Smooth muscle cell (in vitro differentiated cells): ENCODE measurements at regions not wholly inside any gene's neighbourhood (a gene's known extent, or its start where the extent isn't known, plus 50 kb on each side); places are given as distances from the start of the nearest gene placed in this dataset.

Experiments used
- DNase-seq: peaks from one replicate; lab custom pipeline; 2025; ENCODE audit not compliant: unreplicated experiment; lab: John Stamatoyannopoulos, UW
- H2AFZ ChIP-seq: fragments of 200-600 bp; sonication (generic); 2 replicates; pipeline ENCODE4 v1.6.0; 2016; ENCODE audit warnings: antibody characterized with exemption, low read depth, mild to moderate bottlenecking
- H3F3A ChIP-seq: fragments of 200-600 bp; sonication (generic); 2 replicates; pipeline ENCODE4 v1.6.0; 2017; ENCODE audit warnings: antibody characterized with exemption, low read depth
- H3K27ac ChIP-seq: fragments of 200-600 bp; sonication (generic); 2 replicates; pipeline ENCODE4 v1.5.1; 2016; ENCODE audit warnings: low read depth, mild to moderate bottlenecking
- H3K27me3 ChIP-seq: fragments of 200-600 bp; sonication (generic); 2 replicates; pipeline ENCODE4 v1.6.1; 2016; ENCODE audit warnings: low read depth, mild to moderate bottlenecking
- H3K36me3 ChIP-seq: fragments of 200-600 bp; sonication (generic); 2 replicates; pipeline ENCODE4 v1.5.1; 2016; ENCODE audit warnings: low read depth
- H3K4me1 ChIP-seq: fragments of 200-600 bp; sonication (generic); 2 replicates; pipeline ENCODE4 v1.5.1; 2016; ENCODE audit warnings: low read depth
- H3K4me2 ChIP-seq: fragments of 200-600 bp; sonication (generic); 2 replicates; pipeline ENCODE4 v1.6.0; 2016; ENCODE audit warnings: mild to moderate bottlenecking
- H3K4me3 ChIP-seq: fragments of 200-600 bp; sonication (generic); 2 replicates; pipeline ENCODE4 v1.5.1; 2016; ENCODE audit warnings: mild to moderate bottlenecking
- H3K79me2 ChIP-seq: fragments of 200-600 bp; sonication (generic); 2 replicates; pipeline ENCODE4 v1.6.0; 2016; ENCODE audit warnings: low read depth, mild to moderate bottlenecking
- H3K9ac ChIP-seq: fragments of 200-600 bp; sonication (generic); 2 replicates; pipeline ENCODE4 v1.6.0; 2016; ENCODE audit warnings: low read depth
- H3K9me3 ChIP-seq: fragments of 200-600 bp; sonication (generic); replicated peaks from 2 replicates; pipeline ENCODE4 v1.5.1; 2016; ENCODE audit warnings: low read depth
- H4K20me1 ChIP-seq: fragments of 200-600 bp; sonication (generic); 2 replicates; pipeline ENCODE4 v1.6.0; 2016; ENCODE audit warnings: low read depth
- CTCF ChIP-seq: fragments of 200-600 bp; sonication (generic); IDR thresholded peaks from 2 replicates; pipeline ENCODE4 v1.5.1; 2017; ENCODE audit warnings: borderline replicate concordance, mild to moderate bottlenecking, antibody characterized with exemption; ENCODE audit not compliant: insufficient read depth, poor library complexity, severe bottlenecking
- WGBS: methylation state at CpG from one replicate; pipeline ENCODE4 v1.1.7; 2016; ENCODE audit warnings: low lambda C conversion rate; 5-methylcytosine and 5-hydroxymethylcytosine counted together

- Histone ChIP-seq H3K9me3 (no peaks in the 10 kb centered on the region), H3K36me3 (no peaks in the 10 kb centered on the region), H4K20me1 (no peaks in the 10 kb centered on the region), H3K79me2 (no peaks in the 10 kb centered on the region), H3F3A (peaks cover 5% of the 10 kb centered on the region), H2AFZ (no peak overlapping the region), H3K9ac (no peak overlapping the region), H3K27ac (no peak overlapping the region), H3K4me2 (no peak overlapping the region), H3K4me1 (no peaks in the 10 kb centered on the region), H3K27me3 (no peaks in the 10 kb centered on the region), H3K4me3 (no peak overlapping the region)
- TF ChIP-seq CTCF: no peak
- WGBS: 91% methylated on average over 3 of the region's 3 CpGs
- no peak for DNase-seq
Observed at GRCh38 chr11:38060136-38060535, 1462.1 kb upstream of the RAG2 start.

DNA sequence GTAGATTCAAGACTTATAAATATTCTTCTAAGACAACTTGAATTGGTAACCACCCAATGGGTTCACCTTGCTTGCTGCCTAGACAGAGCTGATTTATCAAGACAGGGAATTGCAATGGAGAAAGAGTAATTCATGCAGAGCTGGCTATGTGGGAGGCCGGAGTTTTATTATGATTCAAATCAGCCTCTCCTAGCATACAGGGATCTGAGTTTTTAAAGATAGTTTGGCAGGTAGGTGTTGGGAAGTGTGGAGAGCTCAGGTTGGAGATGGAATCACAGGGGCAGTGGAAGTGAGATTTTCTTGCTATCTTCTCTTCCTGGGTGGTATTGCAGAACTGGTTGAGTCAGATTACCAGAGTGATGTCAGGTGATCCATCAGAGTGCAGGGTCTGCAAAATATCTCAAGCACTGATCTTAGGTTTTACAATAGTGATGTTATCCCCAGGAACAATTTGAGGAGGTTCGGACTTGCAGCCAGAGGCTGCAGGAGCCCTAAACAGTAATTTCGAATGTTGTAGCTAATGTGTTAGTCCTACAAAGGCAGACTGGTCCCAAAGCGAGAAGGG lies 1448.6 kb upstream of the RAG2 start:
- no peak overlapping the region for H3K27ac ChIP-seq

GRCh38 chr11:38043060-38043459 lies 1445.0 kb upstream of the RAG2 start:
- TF ChIP-seq CTCF: no peak
- Histone ChIP-seq H3K4me1 (no peaks in the 10 kb centered on the region), H3K27me3 (no peaks in the 10 kb centered on the region), H3K9me3 (no peaks in the 10 kb centered on the region), H2AFZ (no peak overlapping the region), H3K36me3 (no peaks in the 10 kb centered on the region), H3F3A (no peaks in the 10 kb centered on the region), H3K79me2 (no peaks in the 10 kb centered on the region), H3K27ac (no peak overlapping the region), H4K20me1 (no peaks in the 10 kb centered on the region), H3K4me3 (no peak overlapping the region), H3K9ac (no peak overlapping the region), H3K4me2 (no peak overlapping the region)
- 96% methylated on average over 3 of the region's 3 CpGs for WGBS
- no peak for DNase-seq

More for the DNA sequence above, 1448.6 kb upstream of the RAG2 start:
- Histone ChIP-seq H3K9me3 (no peaks in the 10 kb centered on the region), H3K9ac (no peak overlapping the region), H3K4me1 (no peaks in the 10 kb centered on the region), H3K27me3 (no peaks in the 10 kb centered on the region), H3K36me3 (no peaks in the 10 kb centered on the region), H4K20me1 (no peaks in the 10 kb centered on the region), H3K4me2 (no peak overlapping the region), H3F3A (no peaks in the 10 kb centered on the region), H3K4me3 (no peak overlapping the region), H2AFZ (no peak overlapping the region), H3K79me2 (no peaks in the 10 kb centered on the region)
- 69% methylated on average over 4 of the region's 4 CpGs for WGBS
- DNase-seq: no peak
- TF ChIP-seq CTCF: no peak

DNA sequence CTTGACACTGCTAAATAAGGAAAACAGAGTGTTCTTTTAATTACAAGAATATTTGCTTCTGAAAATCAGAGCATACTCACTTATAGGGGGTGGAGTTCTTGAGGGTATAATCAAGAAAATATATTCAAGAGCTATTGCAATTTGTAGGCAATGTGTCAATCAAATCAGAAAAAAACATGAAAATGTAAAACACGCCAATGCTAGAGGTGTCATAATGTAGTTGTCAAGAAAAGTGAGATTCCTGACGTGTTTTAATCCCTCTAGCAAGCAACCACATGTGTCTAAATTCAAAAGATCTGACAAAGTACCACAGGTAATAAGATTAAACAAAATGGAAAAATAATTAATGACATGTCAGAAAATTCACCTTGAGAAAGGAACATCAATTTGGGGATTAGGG lies 1440.7 kb upstream of the RAG2 start:
- Histone ChIP-seq H3K27ac (no peak overlapping the region), H3K9me3 (no peaks in the 10 kb centered on the region), H3K79me2 (no peaks in the 10 kb centered on the region), H3K4me1 (no peaks in the 10 kb centered on the region), H3K4me2 (no peak overlapping the region), H3K36me3 (no peaks in the 10 kb centered on the region), H2AFZ (no peak overlapping the region), H3F3A (no peaks in the 10 kb centered on the region), H3K4me3 (no peak overlapping the region), H4K20me1 (no peaks in the 10 kb centered on the region), H3K9ac (no peak overlapping the region), H3K27me3 (no peaks in the 10 kb centered on the region)
- WGBS: 91% methylated on average over 2 of the region's 2 CpGs
- no peak for DNase-seq
- no peak for TF ChIP-seq CTCF
